SIG-M5 treated with dmso at 0.1 percent for 504 hours (cell line): ENCODE measurements at regions not wholly inside any gene's neighbourhood (a gene's known extent, or its start where the extent isn't known, plus 50 kb on each side); places are given as distances from the start of the nearest gene placed in this dataset.

Source experiments
- DNase-seq: peaks from one replicate; lab custom pipeline; 2025; ENCODE audit not compliant: unreplicated experiment; lab: John Stamatoyannopoulos, UW

- no peak for DNase-seq
Observed at GRCh38 chr7:381211-382042, 91.5 kb downstream of the FOXL3 start.

GRCh38 chr7:382043-382400 is 92.1 kb downstream of the FOXL3 start:
- no peak for DNase-seq

- no peak for DNase-seq
Observed at GRCh38 chr7:386385-386784, 96.4 kb downstream of the FOXL3 start.

- no peak for DNase-seq
Observed at GRCh38 chr7:387132-388022, 97.4 kb downstream of the FOXL3 start.

GRCh38 chr7:388023-388960 is 98.3 kb downstream of the FOXL3 start:
- DNase-seq: no peak

GRCh38 chr7:388961-389701 is 99.2 kb downstream of the FOXL3 start:
- no peak for DNase-seq

- DNase-seq: no peak
Observed at GRCh38 chr7:389911-390601, 100.1 kb downstream of the FOXL3 start.

- DNase-seq: no peak
Observed at GRCh38 chr7:390761-391410, 100.9 kb downstream of the FOXL3 start.

GRCh38 chr7:391411-391951 is 101.5 kb downstream of the FOXL3 start:
- no peak for DNase-seq

- no peak for DNase-seq
Observed at GRCh38 chr7:391961-392524, 102.1 kb downstream of the FOXL3 start.

- DNase-seq: no peak
Observed at GRCh38 chr7:392822-393221, 102.9 kb downstream of the FOXL3 start.

- no peak for DNase-seq
Observed at GRCh38 chr7:395643-396042, 105.7 kb downstream of the FOXL3 start.

GRCh38 chr7:398888-399287 is 108.9 kb downstream of the FOXL3 start:
- DNase-seq: no peak

- DNase-seq: no peak
Observed at GRCh38 chr7:400901-401485, 111.0 kb downstream of the FOXL3 start.

GRCh38 chr7:401495-401894 is 111.5 kb downstream of the FOXL3 start:
- DNase-seq: no peak

- DNase-seq: no peak
Observed at GRCh38 chr7:404812-405488, 114.7 kb downstream of the PDGFA start.

GRCh38 chr7:405489-406211 is 114.0 kb downstream of the PDGFA start:
- no peak for DNase-seq
